Uterus (tissue), 3 donors: ENCODE measurements at regions not wholly inside any gene's neighbourhood (a gene's known extent, or its start where the extent isn't known, plus 50 kb on each side); places are given as distances from the start of the nearest gene placed in this dataset.

ENCODE experiments used
- DNase-seq, 2 donors: peaks; one replicate each; pipeline ENCODE4 v3.0.0-alpha.2; 2019 to 2020
- H3K27ac ChIP-seq, 2 donors: fragments of 200-600 bp; sonication (generic); 1 replicate in 1 of 2; 2 replicates in 1 of 2; pipeline ENCODE4 v1.5.1; 2016 to 2018
- H3K27me3 ChIP-seq, 2 donors: fragments of 200-600 bp; sonication (generic); one replicate each; pipeline ENCODE4 v1.5.1; 2018 to 2019; ENCODE audit warnings: control low read depth in 1 of 2
- H3K36me3 ChIP-seq, 2 donors: fragments of 200-600 bp; sonication (generic); one replicate each; pipeline ENCODE4 v1.5.1; 2019; ENCODE audit warnings: control low read depth in 1 of 2
- H3K4me1 ChIP-seq, 2 donors: fragments of 200-600 bp; sonication (generic); one replicate each; pipeline ENCODE4 v1.5.1; 2018 to 2019; ENCODE audit warnings: control low read depth in 1 of 2
- H3K4me3 ChIP-seq, 2 donors: fragments of 200-600 bp; sonication (generic); 1 replicate in 1 of 2; 2 replicates in 1 of 2; pipeline ENCODE4 v1.5.1; 2018 to 2019; ENCODE audit warnings: mild to moderate bottlenecking in 1 of 2
- H3K9me3 ChIP-seq, 2 donors: fragments of 200-600 bp; sonication (generic); one replicate each; pipeline ENCODE4 v1.5.1; 2019; ENCODE audit warnings: control low read depth in 1 of 2
- POLR2A ChIP-seq, 2 donors: fragments of 450-650 bp; IDR thresholded peaks; one replicate each; pipeline ENCODE4 v1.6.1; 2016; ENCODE audit warnings: antibody characterized with exemption in 2 of 2, mild to moderate bottlenecking in 1 of 2, moderate library complexity in 1 of 2
- intact Hi-C: fragments of 100-400 bp; cut with DNase I; formaldehyde crosslinking; loops from one replicate; pipeline ENCODE4 v1.15.1; 2023; ENCODE audit warnings: low total_unique reads
- TF ChIP-seq, protein P1 (sequence below), 4 experiments: fragments of 200-600 bp in 2 of 4; fragments of 450-650 bp in 2 of 4; sonication (generic) in 2 of 4; IDR thresholded peaks; one replicate each; pipeline ENCODE4 v1.5.1; 2016 to 2019; ENCODE audit warnings: antibody characterized with exemption in 4 of 4, mild to moderate bottlenecking in 2 of 4, moderate library complexity in 1 of 4
- donor health status: DM: yes; HTN: yes; CAD: no.

DNA sequence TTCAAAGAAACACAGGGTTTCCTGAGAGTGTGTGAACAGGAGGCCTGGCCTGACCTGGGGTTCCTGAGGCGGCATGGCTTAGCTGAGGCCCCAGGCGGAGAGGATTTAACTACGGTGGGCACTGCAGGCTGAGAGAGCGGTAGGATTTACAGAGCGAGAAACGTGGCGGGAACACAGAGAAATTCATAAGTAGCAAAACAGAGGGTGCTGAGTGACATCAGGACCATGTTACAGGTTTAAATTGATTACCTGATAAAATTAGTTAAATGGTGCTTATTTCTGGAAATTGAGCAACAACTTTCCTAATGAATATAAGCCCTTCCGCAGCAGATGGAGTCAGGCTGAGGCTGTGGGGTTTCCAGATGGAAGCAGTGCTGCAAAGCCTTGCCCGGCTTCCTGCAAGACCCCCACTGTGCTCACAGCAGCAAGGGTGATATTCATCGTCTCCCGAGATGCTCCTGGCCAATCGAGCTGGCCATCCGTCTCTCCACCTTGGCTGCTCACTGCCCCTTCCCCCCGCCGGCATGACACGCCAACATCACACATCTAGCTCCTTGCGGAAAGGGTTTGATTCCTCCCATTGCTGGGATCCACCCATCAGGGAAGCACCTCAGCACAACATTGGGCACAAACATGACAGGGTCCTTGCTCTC lies 69.4 kb upstream of the MORC3 start:
- DNase-seq = no peak

DNA sequence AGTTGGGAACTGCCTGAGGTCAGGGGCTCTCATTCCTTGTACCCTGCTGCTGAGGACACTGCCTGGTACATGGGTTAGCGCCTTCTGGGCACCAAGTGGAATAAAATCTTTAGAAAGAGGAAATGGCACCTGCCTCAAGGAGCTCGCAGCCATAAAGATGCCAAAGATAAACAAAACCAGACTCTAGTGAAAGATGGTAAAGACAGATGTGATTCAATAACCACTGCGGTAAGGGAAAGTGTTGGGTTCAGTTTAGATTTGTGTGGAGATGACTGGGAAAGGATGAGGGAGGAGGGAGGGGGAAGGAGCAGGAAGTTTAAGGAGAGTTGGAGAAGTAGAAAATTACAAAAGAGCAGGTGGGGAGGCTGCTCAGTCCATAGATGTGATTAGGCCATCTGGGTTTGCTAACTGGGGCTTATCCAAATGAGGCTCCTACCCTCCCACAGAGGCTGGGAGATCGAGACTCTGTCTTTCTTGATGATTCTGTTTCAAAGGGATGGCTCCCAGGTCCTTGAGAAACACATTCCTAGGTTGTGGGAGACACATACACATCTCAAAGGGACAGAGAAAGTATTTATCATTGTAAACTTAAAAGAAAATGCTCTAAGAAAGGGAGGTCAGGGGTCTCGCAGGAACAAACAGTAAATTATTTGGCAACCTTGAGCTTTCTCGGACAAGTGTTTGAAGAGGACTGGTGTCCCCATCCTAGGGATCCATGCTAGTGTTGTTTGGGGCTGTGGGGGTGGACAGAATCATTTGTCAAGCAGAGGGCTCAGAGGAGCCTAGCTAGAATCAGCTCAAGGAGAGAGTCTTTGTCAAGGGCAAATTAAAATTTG lies 65.7 kb upstream of the MORC3 start:
- no peak for DNase-seq
- no peak overlapping the region for H3K27ac ChIP-seq
- no peaks in the 10 kb centered on the region for H3K9me3 ChIP-seq
- no peaks in the 10 kb centered on the region for H3K36me3 ChIP-seq
- TF ChIP-seq POLR2A (IDR thresholded peaks at IDR 0.05) = no peak
- TF ChIP-seq, protein P1, sequence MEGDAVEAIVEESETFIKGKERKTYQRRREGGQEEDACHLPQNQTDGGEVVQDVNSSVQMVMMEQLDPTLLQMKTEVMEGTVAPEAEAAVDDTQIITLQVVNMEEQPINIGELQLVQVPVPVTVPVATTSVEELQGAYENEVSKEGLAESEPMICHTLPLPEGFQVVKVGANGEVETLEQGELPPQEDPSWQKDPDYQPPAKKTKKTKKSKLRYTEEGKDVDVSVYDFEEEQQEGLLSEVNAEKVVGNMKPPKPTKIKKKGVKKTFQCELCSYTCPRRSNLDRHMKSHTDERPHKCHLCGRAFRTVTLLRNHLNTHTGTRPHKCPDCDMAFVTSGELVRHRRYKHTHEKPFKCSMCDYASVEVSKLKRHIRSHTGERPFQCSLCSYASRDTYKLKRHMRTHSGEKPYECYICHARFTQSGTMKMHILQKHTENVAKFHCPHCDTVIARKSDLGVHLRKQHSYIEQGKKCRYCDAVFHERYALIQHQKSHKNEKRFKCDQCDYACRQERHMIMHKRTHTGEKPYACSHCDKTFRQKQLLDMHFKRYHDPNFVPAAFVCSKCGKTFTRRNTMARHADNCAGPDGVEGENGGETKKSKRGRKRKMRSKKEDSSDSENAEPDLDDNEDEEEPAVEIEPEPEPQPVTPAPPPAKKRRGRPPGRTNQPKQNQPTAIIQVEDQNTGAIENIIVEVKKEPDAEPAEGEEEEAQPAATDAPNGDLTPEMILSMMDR (IDR thresholded peaks at IDR 0.05) = no peak
- no peaks in the 10 kb centered on the region for H3K4me1 ChIP-seq
- intact Hi-C loops = no loop called here
- H3K4me3 ChIP-seq = no peak overlapping the region
- no peaks in the 10 kb centered on the region for H3K27me3 ChIP-seq

More for the DNA sequence above, 69.4 kb upstream of the MORC3 start:
- no peaks in the 10 kb centered on the region for H3K4me1 ChIP-seq
- H3K27me3 ChIP-seq = no peaks in the 10 kb centered on the region
- TF ChIP-seq, protein P1 (IDR thresholded peaks at IDR 0.05) = no peak
- TF ChIP-seq POLR2A (IDR thresholded peaks at IDR 0.05) = no peak
- no peak overlapping the region for H3K4me3 ChIP-seq
- H3K9me3 ChIP-seq = no peaks in the 10 kb centered on the region
- H3K27ac ChIP-seq = no peak overlapping the region
- no peaks in the 10 kb centered on the region for H3K36me3 ChIP-seq
- intact Hi-C loops = no loop called here

DNA sequence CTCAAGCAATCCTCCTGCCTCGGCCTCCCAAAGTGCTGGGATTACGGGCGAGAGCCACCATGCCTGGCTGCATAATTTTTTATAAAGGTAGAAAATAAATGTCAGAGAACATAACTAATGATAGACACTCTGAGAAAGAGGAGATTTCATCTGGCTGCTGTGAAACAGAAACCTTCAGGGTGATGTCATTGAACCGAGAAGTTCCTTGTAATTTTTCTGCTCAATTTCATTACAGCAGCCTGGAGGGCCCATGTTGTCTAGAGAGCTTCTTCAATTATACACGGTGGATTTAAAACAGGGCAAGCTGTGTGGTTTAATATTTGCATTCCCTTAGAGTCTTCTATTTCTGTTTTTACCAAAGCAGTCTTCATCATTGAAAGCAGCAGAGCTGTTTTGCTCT lies 64.3 kb upstream of the MORC3 start:
- no peak for DNase-seq
- intact Hi-C loops = no loop called here
- no peaks in the 10 kb centered on the region for H3K4me1 ChIP-seq
- H3K4me3 ChIP-seq = no peak overlapping the region
- H3K36me3 ChIP-seq = no peaks in the 10 kb centered on the region
- H3K27me3 ChIP-seq = no peaks in the 10 kb centered on the region
- TF ChIP-seq, protein P1 (IDR thresholded peaks at IDR 0.05) = no peak
- TF ChIP-seq POLR2A (IDR thresholded peaks at IDR 0.05) = no peak
- no peak overlapping the region for H3K27ac ChIP-seq
- no peaks in the 10 kb centered on the region for H3K9me3 ChIP-seq

DNA sequence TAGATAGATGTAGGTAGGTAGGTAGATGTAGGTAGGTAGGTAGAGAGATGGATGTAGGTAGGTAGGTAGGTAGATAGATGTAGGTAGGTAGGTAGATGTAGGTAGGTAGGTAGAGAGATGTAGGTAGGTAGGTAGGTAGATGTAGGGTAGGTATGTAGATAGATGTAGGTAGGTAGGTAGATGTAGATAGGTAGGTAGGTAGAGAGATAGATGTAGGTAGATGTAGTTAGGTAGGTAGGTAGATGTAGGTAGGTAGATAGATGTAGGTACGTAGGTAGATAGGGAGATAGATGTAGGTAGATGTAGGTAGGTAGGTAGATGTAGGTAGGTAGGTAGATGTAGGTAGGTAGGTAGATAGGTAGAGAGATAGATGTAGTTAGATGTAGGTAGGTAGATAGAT lies 62.3 kb upstream of the MORC3 start:
- H3K36me3 ChIP-seq = no peaks in the 10 kb centered on the region
- TF ChIP-seq POLR2A (IDR thresholded peaks at IDR 0.05) = no peak
- TF ChIP-seq, protein P1 (IDR thresholded peaks at IDR 0.05) = no peak

More for the DNA sequence above, 62.3 kb upstream of the MORC3 start:
- H3K4me1 ChIP-seq = no peaks in the 10 kb centered on the region
- H3K9me3 ChIP-seq = no peaks in the 10 kb centered on the region
- no peaks in the 10 kb centered on the region for H3K27me3 ChIP-seq
- H3K27ac ChIP-seq = no peak overlapping the region
- intact Hi-C loops = no loop called here
- no peak overlapping the region for H3K4me3 ChIP-seq
- DNase-seq = no peak
